ENCODE measurements at regions not wholly inside any gene's neighbourhood (a gene's known extent, or its start where the extent isn't known, plus 50 kb on each side); places are given as distances from the start of the nearest gene placed in this dataset.

DNA sequence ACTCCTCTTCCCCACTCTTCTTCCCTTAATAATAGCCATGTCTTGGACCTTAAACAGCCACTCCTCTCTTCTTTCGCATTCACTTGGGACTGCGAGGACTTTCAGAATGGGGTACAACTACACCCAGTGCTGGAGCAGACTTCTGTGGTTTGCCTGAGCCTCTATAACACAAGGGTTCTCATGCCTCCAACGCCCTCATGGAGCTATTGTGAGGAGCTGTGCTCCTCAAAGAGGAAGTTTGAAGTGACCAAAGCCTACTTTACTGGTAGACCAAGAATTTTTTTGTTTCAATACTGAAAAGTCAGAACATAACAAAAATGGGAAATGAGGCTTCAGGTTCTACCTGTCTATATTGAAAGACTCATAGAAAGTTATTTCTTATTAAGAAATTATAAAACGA is 316.4 kb downstream of the PIK3R1 start:
- DNase-seq (ENCODE audit: low read depth in 2 of 2, low spot score in 1 of 2) = no peak

DNA sequence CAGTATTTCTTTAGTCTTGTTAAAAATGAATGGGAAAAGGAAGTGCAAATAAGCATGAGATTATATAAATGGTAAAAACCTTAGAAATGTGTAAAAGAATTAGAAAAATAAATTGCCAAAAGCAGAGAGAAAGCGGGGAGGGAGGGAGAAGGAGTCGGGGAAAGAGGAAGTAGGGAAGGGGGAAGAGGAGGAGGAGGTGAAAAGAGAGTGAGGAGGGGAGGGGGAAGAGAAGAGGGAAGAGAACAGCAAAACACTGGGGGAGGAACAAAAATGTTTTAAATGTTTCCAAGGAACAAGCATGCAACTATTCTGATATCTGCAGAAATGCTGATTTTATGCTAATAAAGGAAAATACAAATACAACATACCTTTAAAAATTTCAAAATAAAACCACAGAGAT is 317.5 kb downstream of the PIK3R1 start:
- DNase-seq (ENCODE audit: low read depth in 2 of 2, low spot score in 1 of 2) = no peak

DNA sequence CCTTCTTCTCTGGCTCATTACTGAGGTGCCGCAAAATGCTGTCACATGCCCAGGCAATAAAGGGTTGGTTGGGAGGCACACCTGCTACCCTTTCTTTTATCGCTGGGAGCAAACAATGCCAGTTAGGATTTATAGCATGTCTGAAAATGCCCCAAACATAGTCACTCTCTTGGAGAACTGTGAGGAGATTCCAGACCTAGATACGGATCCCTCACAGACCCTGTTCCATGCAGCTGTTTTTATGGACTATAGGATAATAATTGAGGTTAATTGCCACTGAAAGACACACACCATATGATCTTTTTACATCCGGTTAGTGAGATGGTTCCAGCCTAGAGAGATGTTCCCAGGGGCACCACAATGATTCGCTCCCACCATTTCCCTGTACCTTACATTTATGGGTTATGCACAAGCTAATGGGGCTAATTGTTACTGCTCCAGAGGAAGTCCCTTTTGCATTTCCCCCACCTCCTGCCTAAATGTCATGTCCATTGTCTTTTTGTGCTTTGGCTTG is 318.1 kb downstream of the PIK3R1 start:
- DNase-seq (ENCODE audit: low read depth in 2 of 2, low spot score in 1 of 2) = no peak

GRCh38 chr5:68534131-68534940 is 318.8 kb downstream of the PIK3R1 start:
- DNase-seq (ENCODE audit: low read depth in 2 of 2, low spot score in 1 of 2) = no peak

DNA sequence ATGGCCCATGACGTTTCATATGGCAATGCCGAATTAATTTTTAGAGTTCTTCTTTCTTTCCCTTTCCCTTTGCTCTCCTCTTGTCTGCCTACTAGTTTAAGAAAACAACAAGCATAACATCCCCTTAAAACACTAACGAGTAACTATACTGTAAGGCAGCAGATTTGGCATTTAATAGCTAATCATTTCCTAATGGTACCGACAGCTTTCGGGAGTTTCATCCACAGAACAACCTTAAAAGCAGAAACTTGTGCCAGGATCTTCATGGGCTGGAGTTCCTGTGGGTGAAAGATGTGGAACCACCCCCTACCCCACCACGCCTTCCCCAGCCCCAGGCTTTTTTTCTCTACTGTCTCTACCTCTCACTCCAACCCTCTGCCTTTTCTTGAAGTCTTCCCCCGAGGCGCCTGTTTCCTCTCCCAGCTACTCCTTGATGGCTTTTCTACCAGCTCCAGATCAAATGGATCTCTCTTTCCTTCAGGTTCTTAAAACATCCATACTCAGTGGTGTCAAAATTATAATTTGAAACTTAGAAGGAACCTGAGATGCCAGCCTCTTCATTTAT is 319.5 kb downstream of the PIK3R1 start:
- DNase-seq (ENCODE audit: low read depth in 2 of 2, low spot score in 1 of 2) = no peak

GRCh38 chr5:68538814-68539420 is 323.4 kb downstream of the PIK3R1 start:
- no peak for DNase-seq (ENCODE audit: low read depth in 2 of 2, low spot score in 1 of 2)

GRCh38 chr5:68540798-68541590 is 325.4 kb downstream of the PIK3R1 start:
- DNase-seq (ENCODE audit: low read depth in 2 of 2, low spot score in 1 of 2) = no peak

DNA sequence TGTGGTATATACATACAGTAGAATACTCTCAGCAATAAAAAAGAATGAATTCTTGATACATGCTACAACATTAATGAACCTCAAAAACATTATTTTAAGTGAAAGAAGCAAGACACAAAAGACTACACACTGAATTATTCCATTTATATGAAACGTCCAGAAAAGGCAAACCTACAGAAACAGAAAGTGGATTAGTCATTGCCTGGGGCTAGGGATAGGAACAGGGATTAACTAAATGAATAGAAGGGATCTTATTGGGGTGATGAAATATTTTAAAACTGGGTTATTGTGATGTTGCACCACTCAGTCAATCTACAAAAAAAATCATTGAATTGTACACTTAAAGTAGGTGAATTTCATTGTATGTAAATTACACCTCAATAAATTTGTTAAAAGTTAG is 326.7 kb downstream of the PIK3R1 start:
- no peak for DNase-seq (ENCODE audit: low read depth in 2 of 2, low spot score in 1 of 2)

DNA sequence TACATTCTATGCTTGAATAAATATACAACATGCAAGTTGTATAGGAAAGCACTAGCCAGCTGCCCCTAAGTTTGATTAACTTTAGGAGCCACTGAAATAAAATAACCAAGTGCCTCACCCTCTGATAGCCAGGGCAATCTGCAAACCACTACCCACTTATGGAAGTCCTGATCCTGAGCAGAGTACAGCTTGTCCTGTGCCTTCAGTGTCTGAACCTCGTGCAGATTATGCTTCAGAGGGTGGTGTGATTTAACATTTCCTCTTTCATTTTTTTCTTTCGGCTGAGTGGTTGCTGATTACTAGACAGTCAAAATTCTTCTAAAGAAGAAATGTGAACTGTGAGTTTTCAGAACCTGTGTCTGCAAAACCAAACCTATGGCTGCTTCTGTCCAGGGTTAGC is 327.7 kb downstream of the PIK3R1 start:
- no peak for DNase-seq (ENCODE audit: low read depth in 2 of 2, low spot score in 1 of 2)

GRCh38 chr5:68544091-68544647 is 328.6 kb downstream of the PIK3R1 start:
- DNase-seq (ENCODE audit: low read depth in 2 of 2, low spot score in 1 of 2) = no peak

- DNase-seq (ENCODE audit: low read depth in 2 of 2, low spot score in 1 of 2) = no peak
Observed at GRCh38 chr5:68544648-68545552, 329.3 kb downstream of the PIK3R1 start.

GRCh38 chr5:68545636-68546295 is 330.2 kb downstream of the PIK3R1 start:
- no peak for DNase-seq (ENCODE audit: low read depth in 2 of 2, low spot score in 1 of 2)

DNA sequence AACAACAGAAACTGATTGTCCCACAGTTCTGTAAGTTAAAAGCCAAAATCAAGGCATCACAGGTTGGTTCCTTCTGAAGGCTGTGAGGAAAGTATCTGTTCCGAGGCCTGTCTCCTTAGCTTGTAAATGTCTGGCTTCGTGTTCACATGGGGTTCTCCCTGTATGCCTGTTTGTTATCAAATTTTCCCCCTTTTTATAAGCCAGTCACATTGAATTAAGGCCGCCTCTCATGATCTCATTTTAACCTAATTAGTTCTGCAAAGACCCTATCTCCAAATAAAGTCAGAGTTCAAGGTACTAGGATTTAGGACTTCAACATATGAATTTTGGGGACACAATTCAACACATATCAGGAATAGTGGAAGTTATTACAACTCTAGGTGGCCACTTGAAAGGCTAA is 331.5 kb downstream of the PIK3R1 start:
- no peak for DNase-seq (ENCODE audit: low read depth in 2 of 2, low spot score in 1 of 2)

- DNase-seq (ENCODE audit: low read depth in 2 of 2, low spot score in 1 of 2) = no peak
Observed at GRCh38 chr5:68547622-68548021, 332.1 kb downstream of the PIK3R1 start.

- DNase-seq (ENCODE audit: low read depth in 2 of 2, low spot score in 1 of 2) = no peak
Observed at GRCh38 chr5:68548959-68549676, 333.6 kb downstream of the PIK3R1 start.

DNA sequence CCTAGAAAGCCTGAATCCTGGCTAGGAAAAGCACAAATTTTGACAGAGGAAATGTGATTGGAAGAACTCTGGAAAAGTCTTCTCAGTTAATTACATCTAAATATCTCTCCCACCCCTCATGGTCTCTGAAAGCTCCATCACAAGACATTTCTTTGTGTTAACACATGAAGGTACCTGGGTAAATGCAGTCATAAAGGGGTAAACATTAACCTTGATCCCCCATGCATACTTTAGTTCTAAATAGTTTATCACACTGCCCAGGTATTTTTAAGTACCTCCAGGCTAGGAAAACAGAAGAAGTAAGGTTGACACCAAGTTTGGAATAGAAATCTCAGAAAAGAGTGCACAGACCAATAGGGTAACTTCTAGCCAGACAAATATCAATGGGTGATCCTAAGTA is 334.5 kb downstream of the PIK3R1 start:
- no peak for DNase-seq (ENCODE audit: low read depth in 2 of 2, low spot score in 1 of 2)

GRCh38 chr5:68551436-68551835 is 335.9 kb downstream of the PIK3R1 start:
- no peak for DNase-seq (ENCODE audit: low read depth in 2 of 2, low spot score in 1 of 2)

DNA sequence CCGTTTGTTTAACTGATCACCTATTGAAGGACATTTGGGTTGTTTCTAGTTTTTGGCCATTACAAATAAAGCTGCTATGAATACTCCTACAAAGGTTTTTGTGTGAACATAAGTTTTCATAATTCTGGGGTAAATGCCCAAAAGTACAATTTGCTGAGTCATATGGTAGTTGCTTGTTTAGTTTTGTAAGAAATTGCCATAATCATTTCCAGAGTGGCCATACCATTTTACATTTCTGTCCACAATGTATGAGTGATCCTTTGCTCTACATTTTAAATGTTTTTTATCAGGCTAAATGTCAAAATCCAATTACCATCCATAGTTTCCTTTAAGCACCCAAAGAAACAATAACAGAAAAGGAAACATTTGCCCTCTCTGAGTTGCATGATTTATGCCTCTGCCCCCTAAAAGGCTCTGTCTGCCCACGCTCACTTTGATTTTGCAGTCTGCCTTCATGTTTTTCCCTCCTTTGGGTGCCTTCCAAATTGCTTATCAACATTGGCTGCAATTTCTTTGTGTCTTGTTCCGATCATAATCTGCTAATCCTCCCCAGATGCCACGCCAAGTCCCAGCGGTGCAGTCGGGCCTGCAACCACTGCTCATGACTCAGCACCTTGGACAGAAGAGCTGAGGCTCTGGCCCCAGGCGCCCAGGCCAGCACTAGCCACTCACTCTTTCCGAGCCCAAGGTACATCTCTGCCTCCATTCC is 339.2 kb downstream of the PIK3R1 start:
- DNase-seq (ENCODE audit: low read depth in 2 of 2, low spot score in 1 of 2) = no peak

Measured in stimulated activated CD8-positive, alpha-beta memory T cell treated with anti-CD3 and anti-CD28 coated beads, Interleukin-4, amount 100 ng/mL, for 1 hour (primary cell).